ENCODE measurements at regions not wholly inside any gene's neighbourhood (a gene's known extent, or its start where the extent isn't known, plus 50 kb on each side); places are given as distances from the start of the nearest gene placed in this dataset.

- TF ChIP-seq POLR2A (IDR thresholded peaks at IDR 0.05), result no peak
- TF ChIP-seq CTCF (IDR thresholded peaks at IDR 0.05), result no peak
Measured at GRCh38 chr13:58876473-58876872, 1244.9 kb downstream of the PCDH17 start.

Data from tibial nerve (tissue), 3 donors.